ENCODE measurements at regions not wholly inside any gene's neighbourhood (a gene's known extent, or its start where the extent isn't known, plus 50 kb on each side); places are given as distances from the start of the nearest gene placed in this dataset.

DNA sequence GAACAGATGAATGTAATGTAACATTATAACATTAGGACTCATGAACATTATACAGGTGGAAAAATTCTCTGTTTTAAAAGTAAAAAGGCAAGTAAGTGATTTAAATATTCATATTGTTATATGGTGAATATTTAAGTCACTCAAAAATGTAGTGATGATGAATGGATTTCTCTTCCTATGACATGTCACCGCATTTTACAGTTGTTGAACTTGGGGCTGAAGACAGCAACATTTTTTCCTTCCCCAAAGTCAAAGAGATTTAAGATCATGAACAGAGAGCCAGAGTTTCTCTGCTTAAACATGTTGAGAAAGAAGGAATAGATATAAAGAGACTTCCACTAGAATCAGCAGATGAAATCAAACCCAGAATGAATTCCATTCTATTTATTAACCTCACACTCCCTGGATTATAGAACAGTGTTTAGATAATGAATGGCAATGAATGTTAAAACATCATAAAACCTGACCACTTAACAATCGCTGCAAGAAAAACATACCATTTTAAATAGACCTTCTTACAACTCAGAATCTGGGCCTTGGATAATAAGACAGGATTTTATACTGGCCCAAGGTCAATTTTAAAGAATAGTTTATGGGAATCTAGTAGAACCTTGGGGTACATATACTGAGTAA lies 163.6 kb upstream of the SIX2 start:
- DNase-seq: no peak

- DNase-seq: no peak
Observed at GRCh38 chr2:45172142-45172541, 162.9 kb upstream of the SIX2 start.

DNA sequence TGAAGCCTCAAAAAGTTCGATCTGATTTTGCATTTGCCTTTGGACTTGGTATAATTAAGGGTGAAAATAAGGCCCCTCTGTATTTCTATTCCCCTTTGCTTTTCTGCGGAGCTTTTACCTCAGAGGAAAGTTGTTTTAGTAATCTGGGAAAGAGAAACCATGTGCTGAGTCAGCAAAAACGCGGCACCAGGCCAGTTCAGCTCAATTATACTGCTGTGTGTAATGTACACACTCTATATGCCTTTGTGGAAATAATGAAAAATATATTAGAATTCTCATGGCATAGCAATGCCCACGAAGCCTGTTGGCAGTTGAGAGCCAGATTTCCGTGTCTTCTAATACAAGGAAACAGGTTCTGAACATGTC lies 161.9 kb upstream of the SIX2 start:
- no peak for DNase-seq

GRCh38 chr2:45170191-45171135 lies 161.2 kb upstream of the SIX2 start:
- no peak for DNase-seq

DNA sequence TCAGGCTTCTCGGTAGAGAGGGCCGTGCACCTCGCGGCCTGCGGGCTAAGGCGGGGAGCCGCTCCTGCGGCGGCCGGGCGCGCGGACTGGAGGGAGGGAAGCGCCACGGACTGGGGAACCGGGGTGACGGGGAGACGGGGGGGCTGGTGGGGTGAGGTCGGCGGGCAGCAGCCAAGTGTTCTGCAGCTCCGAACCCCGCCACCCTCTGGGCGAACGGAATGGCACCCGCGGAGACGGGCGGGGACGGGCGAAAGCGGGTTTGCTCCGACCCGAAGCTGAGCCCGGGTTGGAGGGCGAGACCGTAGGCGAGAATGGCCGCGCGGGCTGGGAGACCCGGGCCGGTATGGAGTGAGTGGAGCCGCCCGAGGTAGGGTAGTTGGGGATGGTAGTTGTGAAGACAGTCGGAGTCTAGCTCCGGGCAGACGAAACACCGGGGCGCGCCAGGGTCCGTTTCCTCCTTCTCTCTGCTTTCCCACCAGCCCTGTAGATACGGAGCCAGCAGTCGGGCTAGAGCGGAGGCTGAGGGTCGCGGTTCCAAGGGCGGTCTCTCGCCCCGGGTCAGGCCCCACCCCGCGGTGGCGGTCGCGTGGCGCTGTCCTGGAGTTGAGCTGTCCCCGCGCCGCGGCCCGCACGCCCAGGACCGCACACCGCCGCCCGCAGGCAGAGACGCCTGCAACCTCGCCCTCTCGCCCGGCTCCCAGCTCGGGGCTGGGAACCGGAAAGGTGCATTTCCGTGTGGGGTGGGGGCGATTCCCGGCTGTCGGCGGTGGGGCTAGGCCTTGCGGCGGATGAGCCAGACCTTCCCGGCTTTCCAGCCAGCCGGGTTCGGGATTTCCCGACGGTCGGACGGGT lies 160.3 kb upstream of the SIX2 start:
- DNase-seq: no peak

- DNase-seq: no peak
Observed at GRCh38 chr2:45168711-45169338, 159.6 kb upstream of the SIX2 start.

GRCh38 chr2:45167920-45168629 lies 158.8 kb upstream of the SIX2 start:
- no peak for DNase-seq

DNA sequence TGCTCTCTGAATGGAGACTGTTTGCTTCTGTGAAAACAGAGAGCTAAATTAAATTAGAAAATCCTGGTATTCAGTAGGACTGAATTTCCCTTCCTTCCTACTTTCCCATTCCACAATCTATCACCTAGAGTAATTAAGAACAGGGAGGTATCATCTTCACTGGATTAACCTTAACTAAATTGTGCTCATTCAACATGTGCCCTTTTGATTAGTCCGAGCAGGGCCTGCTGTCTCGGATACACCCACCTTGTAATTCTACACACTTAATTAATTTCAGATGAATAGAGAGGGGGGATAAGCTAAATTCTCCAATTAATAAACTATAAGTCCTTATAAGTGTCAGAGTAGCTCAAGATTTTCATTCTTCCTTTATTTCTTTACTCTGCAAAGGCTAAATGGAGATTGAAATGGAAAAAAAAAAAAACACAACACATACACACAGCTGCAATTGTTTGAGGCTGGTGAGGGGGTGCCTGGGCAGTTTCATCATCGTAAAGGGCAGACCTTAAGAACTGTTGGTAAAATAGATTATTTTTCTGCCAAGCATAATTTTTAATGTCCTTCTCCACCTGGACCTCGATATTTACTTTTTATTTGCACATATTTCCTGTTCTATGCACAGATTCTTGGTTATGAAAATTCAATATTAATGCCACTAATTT lies 157.1 kb upstream of the SIX2 start:
- no peak for DNase-seq

- DNase-seq: no peak
Observed at GRCh38 chr2:45162711-45163110, 153.5 kb upstream of the SIX2 start.

DNA sequence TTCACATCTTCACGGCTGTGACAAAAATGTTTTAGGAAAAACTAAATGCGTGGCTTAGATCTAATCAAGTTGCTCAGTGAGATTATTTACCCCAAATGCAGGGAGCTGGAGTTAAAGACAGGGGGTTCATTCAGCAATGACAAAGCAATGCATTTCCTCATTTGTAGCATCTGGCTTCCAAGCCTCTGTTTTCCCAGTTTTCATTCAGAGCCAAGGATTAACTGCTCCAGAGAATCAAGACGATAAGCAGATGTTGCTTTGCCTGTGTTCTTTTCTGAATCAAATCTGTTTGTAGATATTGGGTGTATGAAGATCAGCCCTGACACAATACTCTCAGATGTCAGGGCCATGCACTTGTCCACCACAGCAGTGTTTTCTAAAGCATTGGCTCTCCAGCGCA lies 147.4 kb upstream of the SIX2 start:
- DNase-seq: no peak

GRCh38 chr2:45154606-45155155 lies 145.4 kb upstream of the SIX2 start:
- no peak for DNase-seq

GRCh38 chr2:45154144-45154543 lies 144.9 kb upstream of the SIX2 start:
- DNase-seq: no peak

- no peak for DNase-seq
Observed at GRCh38 chr2:45153121-45153520, 143.9 kb upstream of the SIX2 start.

DNA sequence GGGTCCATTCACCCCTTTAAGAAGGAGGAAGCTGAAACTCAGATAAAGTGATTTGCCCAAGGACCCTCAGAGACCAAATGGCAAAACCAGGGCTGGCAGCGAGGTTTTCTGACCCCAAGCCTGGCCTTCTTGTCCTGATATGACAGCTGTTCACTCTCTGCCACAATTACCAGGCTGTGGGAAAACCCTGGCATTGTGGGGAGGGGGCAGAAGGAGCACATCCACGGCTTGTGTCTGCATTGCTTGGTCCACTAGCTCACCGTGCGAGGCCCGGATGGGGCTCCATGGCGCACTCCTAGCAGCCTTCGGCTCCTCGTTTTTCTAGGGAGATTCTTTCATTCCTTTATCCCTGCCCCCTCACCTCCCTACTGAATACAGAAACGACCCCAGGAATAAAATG lies 143.4 kb upstream of the SIX2 start:
- no peak for DNase-seq

DNA sequence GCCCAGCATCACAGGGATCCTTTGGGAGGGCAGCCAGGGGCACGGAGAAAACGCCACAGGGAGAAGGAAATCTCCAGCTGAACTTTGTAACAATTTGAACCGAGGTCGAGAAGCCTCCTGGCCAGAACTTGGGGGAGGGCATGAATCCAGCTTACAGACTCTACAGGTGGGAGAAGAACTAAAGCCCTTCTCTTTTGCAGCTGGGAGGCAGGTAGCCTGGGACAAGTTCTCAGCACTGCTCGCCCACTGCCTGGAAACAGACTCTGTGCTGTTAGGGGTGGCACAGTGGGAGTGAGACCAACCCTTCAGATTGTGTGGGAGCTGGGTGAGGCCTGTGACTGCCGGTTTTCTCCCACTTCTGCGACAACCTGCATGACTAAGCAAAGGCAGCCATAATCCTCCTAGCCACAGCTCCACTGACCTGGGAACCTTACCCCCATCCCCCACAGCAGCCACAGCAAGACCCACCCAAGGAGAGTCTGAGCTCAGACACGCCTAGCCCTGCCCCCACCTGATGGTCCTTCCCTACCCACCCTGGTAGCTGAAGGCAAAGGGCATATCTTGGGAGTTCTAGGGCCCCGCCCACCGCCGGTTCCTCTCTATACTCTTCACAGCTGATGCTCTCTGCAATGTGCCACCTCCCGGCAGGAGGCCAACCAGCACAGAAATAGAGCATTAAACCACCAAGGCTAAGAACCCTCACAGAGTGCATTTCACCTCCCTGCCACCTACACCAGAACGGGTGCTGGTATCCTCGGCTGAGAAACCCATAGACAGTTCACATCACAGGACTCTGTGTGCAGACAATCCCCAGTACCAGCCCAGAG lies 136.0 kb upstream of the SIX2 start:
- DNase-seq: no peak

DNA sequence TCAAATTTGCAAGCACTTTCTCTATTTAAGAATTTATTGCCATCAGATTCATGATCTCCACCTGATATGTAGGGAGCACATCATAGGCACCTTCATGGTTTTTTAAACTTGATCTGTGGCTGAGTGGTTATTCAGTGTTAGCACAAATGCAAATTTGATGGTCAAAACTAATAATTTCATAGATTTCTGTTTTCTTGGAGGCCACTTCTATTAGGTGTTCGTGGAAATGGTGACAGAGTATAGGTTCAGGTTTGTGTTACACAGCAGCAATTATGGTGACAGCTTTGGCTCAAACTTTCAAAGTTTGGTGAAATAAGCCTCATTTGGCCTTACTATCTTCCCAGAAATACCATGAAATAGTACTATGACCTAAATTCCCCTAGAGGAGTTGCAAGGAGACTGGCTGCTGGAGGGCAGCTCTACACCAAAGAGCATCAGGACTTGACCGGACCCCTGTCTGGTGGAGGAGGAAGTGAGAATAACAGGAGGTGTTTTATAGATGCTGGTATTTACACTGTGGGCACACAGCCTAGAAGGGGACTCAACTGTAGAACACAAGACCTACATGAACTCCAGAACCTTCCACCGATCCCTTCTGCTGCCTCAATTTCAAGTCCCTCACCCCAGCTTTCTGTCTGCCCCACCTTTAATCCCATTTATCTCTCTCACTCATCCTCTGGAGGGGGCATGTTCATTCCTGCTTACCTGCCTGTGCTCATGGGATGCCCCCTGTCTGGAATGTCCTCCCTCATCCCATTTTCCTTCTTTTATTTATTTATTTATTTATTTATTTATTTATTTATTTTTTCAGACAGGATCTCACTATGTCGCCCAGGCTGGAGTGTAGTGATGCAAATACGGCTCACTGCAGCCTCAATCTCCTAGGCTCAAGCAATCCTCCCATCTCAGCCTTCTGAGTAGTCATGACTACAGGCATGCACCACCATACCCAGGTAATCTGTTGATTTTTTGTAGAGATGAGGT lies 132.9 kb upstream of the SIX2 start:
- DNase-seq: no peak

GRCh38 chr2:45140675-45141074 lies 131.4 kb upstream of the SIX2 start:
- DNase-seq: no peak

DNA sequence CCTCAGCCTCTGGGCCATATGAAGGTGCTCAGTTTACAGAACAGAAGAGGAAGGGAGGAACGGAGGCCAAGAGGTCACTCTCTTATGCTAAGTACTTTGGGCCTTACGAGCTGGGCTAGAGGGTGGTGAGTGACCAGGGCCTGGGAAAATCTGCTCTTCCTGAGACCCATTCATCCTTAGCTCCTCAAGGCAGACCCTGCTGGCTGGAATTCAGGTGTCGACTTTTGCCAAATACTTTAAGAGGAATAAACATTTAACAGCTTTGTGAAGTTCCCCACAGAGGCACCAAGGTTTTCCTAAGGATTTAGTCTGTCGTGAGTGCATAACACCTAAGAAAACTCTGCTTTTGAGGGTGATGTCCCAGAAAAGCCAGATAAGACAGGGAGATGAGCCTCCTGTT lies 129.7 kb upstream of the SIX2 start:
- DNase-seq: no peak

Data from fibroblast of skin of abdomen (primary cell).